Keratinocyte (primary cell): ENCODE measurements at regions not wholly inside any gene's neighbourhood (a gene's known extent, or its start where the extent isn't known, plus 50 kb on each side); places are given as distances from the start of the nearest gene placed in this dataset.

Experiments
- DNase-seq: peaks from one replicate; pipeline ENCODE4 v3.0.0-alpha.2; 2011; ENCODE audit warnings: low read depth, missing footprints, low spot score
- FAIRE-seq: peaks from 2 replicates; lab custom pipeline; 2011; peaks lifted over from hg19 to GRCh38; lab: Jason Lieb, UNC
- H2AFZ ChIP-seq: 2 replicates; pipeline ENCODE4 v1.6.0; 2012; ENCODE audit warnings: low read length, control low read depth, inconsistent platforms; ENCODE audit not compliant: control insufficient read depth
- H3K27ac ChIP-seq: 2 replicates; pipeline ENCODE4 v1.5.1; 2011; ENCODE audit warnings: low read length; ENCODE audit not compliant: control insufficient read depth, insufficient read depth
- H3K27me3 ChIP-seq: 3 replicates; pipeline ENCODE4 v1.6.0; 2011; ENCODE audit warnings: low read length; ENCODE audit not compliant: control insufficient read depth, insufficient read depth; ENCODE audit errors: extremely low read depth
- H3K36me3 ChIP-seq, 2 experiments: 2 replicates in 1 of 2; 3 replicates in 1 of 2; pipeline ENCODE4 v1.5.1; 2011; ENCODE audit warnings: low read length in 2 of 2, mild to moderate bottlenecking in 1 of 2; ENCODE audit not compliant: control insufficient read depth in 2 of 2, insufficient read depth in 2 of 2; ENCODE audit errors: extremely low read depth in 1 of 2
- H3K4me1 ChIP-seq: 3 replicates; pipeline ENCODE4 v1.5.1; 2011; ENCODE audit warnings: low read length; ENCODE audit not compliant: control insufficient read depth, insufficient read depth; ENCODE audit errors: extremely low read depth
- H3K4me2 ChIP-seq: 3 replicates; pipeline ENCODE4 v1.6.0; 2011; ENCODE audit warnings: low read depth, low read length; ENCODE audit not compliant: control insufficient read depth, insufficient read depth; ENCODE audit errors: extremely low read depth
- H3K4me3 ChIP-seq, 3 experiments: fragments of 200-600 bp in 1 of 3; sonication (generic) in 1 of 3; 2 replicates in 2 of 3; 3 replicates in 1 of 3; pipeline ENCODE4 v1.5.1; 2011 to 2016; ENCODE audit warnings: low read length in 3 of 3, mild to moderate bottlenecking in 3 of 3, control low read depth in 2 of 3, inconsistent platforms in 1 of 3, low read depth in 1 of 3, mixed read lengths in 1 of 3, mixed run types in 1 of 3, moderate library complexity in 1 of 3; ENCODE audit not compliant: control insufficient read depth in 2 of 3, insufficient read depth in 2 of 3; ENCODE audit errors: extremely low read depth in 1 of 3
- H3K79me2 ChIP-seq: 2 replicates; pipeline ENCODE4 v1.6.0; 2012; ENCODE audit warnings: low read length; ENCODE audit not compliant: control insufficient read depth, insufficient read depth
- H3K9ac ChIP-seq: 3 replicates; pipeline ENCODE4 v1.6.0; 2011; ENCODE audit warnings: low read length; ENCODE audit not compliant: control insufficient read depth, insufficient read depth; ENCODE audit errors: extremely low read depth
- H3K9me1 ChIP-seq: 3 replicates; pipeline ENCODE4 v1.6.0; 2011; ENCODE audit warnings: low read length; ENCODE audit not compliant: control insufficient read depth, insufficient read depth; ENCODE audit errors: extremely low read depth
- H3K9me3 ChIP-seq: 2 replicates; pipeline ENCODE4 v1.5.1; 2012; ENCODE audit warnings: low read depth, low read length; ENCODE audit not compliant: control insufficient read depth
- H4K20me1 ChIP-seq: 3 replicates; pipeline ENCODE4 v1.6.0; 2011; ENCODE audit warnings: low read length; ENCODE audit not compliant: control insufficient read depth, insufficient read depth; ENCODE audit errors: extremely low read depth
- CTCF ChIP-seq, 3 experiments: IDR thresholded peaks in 1 of 3; conservative IDR thresholded peaks in 1 of 3; optimal IDR thresholded peaks in 1 of 3; 2 replicates in 2 of 3; 3 replicates in 1 of 3; pipeline versions ENCODE3 to v1.5.1; 2011; ENCODE audit warnings: low read length in 3 of 3, mild to moderate bottlenecking in 3 of 3, moderate library complexity in 2 of 3, control low read depth in 1 of 3, inconsistent platforms in 1 of 3; ENCODE audit not compliant: insufficient read depth in 2 of 3; ENCODE audit errors: extremely low read depth in 1 of 3
- EZH2 ChIP-seq: IDR thresholded peaks from one replicate; pipeline ENCODE4 v1.6.1; 2012; ENCODE audit warnings: inconsistent platforms, mild to moderate bottlenecking, low read length, moderate library complexity
- dilution Hi-C: fragments of 300-500 bp; cut with MboI; formaldehyde crosslinking; loops from one replicate; pipeline ENCODE4 v1.7.0; 2020; ENCODE audit warnings: low sequenced_read_pairs; ENCODE audit not compliant: extremely low pct_ligation_motif_present

GRCh38 chr4:29220761-29221160 is 1499.4 kb upstream of the PCDH7 start:
- Histone ChIP-seq H3K27ac (no peak overlapping the region), H3K27me3 (no peaks in the 10 kb centered on the region), H3K9me3 (no peaks in the 10 kb centered on the region), H2AFZ (no peak overlapping the region), H3K4me3 (no peak overlapping the region), H3K79me2 (no peaks in the 10 kb centered on the region), H3K4me2 (no peak overlapping the region), H3K4me1 (no peaks in the 10 kb centered on the region), H3K9ac (no peak overlapping the region), H3K36me3 (no peaks in the 10 kb centered on the region), H4K20me1 (no peaks in the 10 kb centered on the region), H3K9me1 (no peaks in the 10 kb centered on the region)
- no peak for TF ChIP-seq EZH2
- TF ChIP-seq CTCF (optimal IDR thresholded peaks at IDR 0.05 in 1 of 3, IDR thresholded peaks at IDR 0.05 in 1 of 3, conservative IDR thresholded peaks at IDR 0.05 in 1 of 3; ENCODE audit: extremely low read depth in 1 of 3, insufficient read depth in 2 of 3, low read length in 3 of 3): no peak
- no peak for DNase-seq
- dilution Hi-C loops: no loop called here
- no peak for FAIRE-seq

- H4K20me1 ChIP-seq: no peaks in the 10 kb centered on the region
- no peaks in the 10 kb centered on the region for H3K4me1 ChIP-seq
- no peak for FAIRE-seq
- no peaks in the 10 kb centered on the region for H3K79me2 ChIP-seq
- no peak overlapping the region for H3K27ac ChIP-seq
- no peaks in the 10 kb centered on the region for H3K9me1 ChIP-seq
- no peak overlapping the region for H2AFZ ChIP-seq
- dilution Hi-C loops: no loop called here
- no peaks in the 10 kb centered on the region for H3K36me3 ChIP-seq
- H3K4me2 ChIP-seq: no peak overlapping the region
- no peaks in the 10 kb centered on the region for H3K9me3 ChIP-seq
- no peak for TF ChIP-seq EZH2
- TF ChIP-seq CTCF (optimal IDR thresholded peaks at IDR 0.05 in 1 of 3, IDR thresholded peaks at IDR 0.05 in 1 of 3, conservative IDR thresholded peaks at IDR 0.05 in 1 of 3; ENCODE audit: extremely low read depth in 1 of 3, insufficient read depth in 2 of 3, low read length in 3 of 3): no peak
- no peak overlapping the region for H3K9ac ChIP-seq
- H3K4me3 ChIP-seq: no peak overlapping the region
- H3K27me3 ChIP-seq: no peaks in the 10 kb centered on the region
- DNase-seq: no peak
Measured at GRCh38 chr4:29224911-29225310, 1495.3 kb upstream of the PCDH7 start.
